IMR-90 (cell line): ENCODE measurements at regions not wholly inside any gene's neighbourhood (a gene's known extent, or its start where the extent isn't known, plus 50 kb on each side); places are given as distances from the start of the nearest gene placed in this dataset.

ENCODE experiments used
- ATAC-seq: fragments of 200-7000 bp; cut with Tn5 transposase; 2 replicates; pipeline ENCODE4 v1.9.1; 2020; ENCODE audit warnings: low read depth, mild to moderate bottlenecking, moderate library complexity
- BruUV-seq: library from RNA; stranded (reverse); fragments of 400-500 nt; replicated peaks from 2 replicates; lab custom pipeline; 2021; lab: Mats Ljungman, UMichigan
- CTCF ChIA-PET: fragments of 300-600 bp; formaldehyde crosslinking; extraction: SDS; loops from one replicate; lab custom pipeline; 2021; ENCODE audit warnings: antibody characterized with exemption; lab: Yijun Ruan, JAX
- POLR2A ChIA-PET: fragments of 300-600 bp; sonication (Branson Sonifier 250); formaldehyde crosslinking; loops from one replicate; lab custom pipeline; 2022; ENCODE audit warnings: antibody characterized with exemption; ENCODE audit not compliant: unreplicated experiment; lab: Charles Lee
- DNase-seq: peaks from one replicate; pipeline ENCODE4 v3.0.0; 2013
- H2AFZ ChIP-seq: replicated peaks from 2 replicates; pipeline ENCODE3; 2013; ENCODE audit warnings: low read length, mild to moderate bottlenecking; ENCODE audit not compliant: poor library complexity
- H2AK5ac ChIP-seq: 2 replicates; pipeline ENCODE4 v1.6.1; 2013; ENCODE audit warnings: low read depth, low read length, inconsistent platforms
- H2AK9ac ChIP-seq: replicated peaks from 2 replicates; pipeline ENCODE3; 2013; ENCODE audit warnings: mild to moderate bottlenecking, low read depth, low read length, moderate library complexity; ENCODE audit not compliant: poor library complexity
- H2BK120ac ChIP-seq: 2 replicates; pipeline ENCODE4 v1.6.1; 2013; ENCODE audit warnings: low read depth, low read length, inconsistent platforms
- H2BK15ac ChIP-seq: 3 replicates; pipeline ENCODE4 v1.6.1; 2013; ENCODE audit warnings: low read depth, low read length, inconsistent platforms
- H2BK20ac ChIP-seq: 2 replicates; pipeline ENCODE4 v1.6.1; 2013; ENCODE audit warnings: low read depth, mild to moderate bottlenecking, inconsistent platforms, low read length, moderate library complexity
- H2BK5ac ChIP-seq: 2 replicates; pipeline ENCODE4 v1.6.1; 2013; ENCODE audit warnings: mild to moderate bottlenecking, low read depth, low read length, inconsistent platforms; ENCODE audit not compliant: poor library complexity, severe bottlenecking
- H3K14ac ChIP-seq: replicated peaks from 2 replicates; pipeline ENCODE4 v1.6.1; 2013; ENCODE audit warnings: low read depth, low read length, inconsistent platforms
- H3K18ac ChIP-seq: 2 replicates; pipeline ENCODE4 v1.6.1; 2013; ENCODE audit warnings: low read depth, low read length, control low read depth
- H3K23ac ChIP-seq: 2 replicates; pipeline ENCODE4 v1.6.1; 2013; ENCODE audit warnings: low read depth, low read length, inconsistent platforms
- H3K27ac ChIP-seq: 2 replicates; pipeline ENCODE4 v1.5.1; 2013; ENCODE audit warnings: mild to moderate bottlenecking, control low read depth, low read length; ENCODE audit not compliant: insufficient read depth
- H3K27me3 ChIP-seq: 2 replicates; pipeline ENCODE4 v1.6.1; 2013; ENCODE audit warnings: low read length; ENCODE audit not compliant: control insufficient read depth, insufficient read depth
- H3K36me3 ChIP-seq: 2 replicates; pipeline ENCODE4 v1.6.1; 2013; ENCODE audit warnings: low read length, mixed read lengths; ENCODE audit not compliant: control insufficient read depth, insufficient read depth
- H3K4ac ChIP-seq: 2 replicates; pipeline ENCODE4 v1.6.1; 2013; ENCODE audit warnings: low read depth, low read length, inconsistent platforms
- H3K4me1 ChIP-seq: 2 replicates; pipeline ENCODE4 v1.6.1; 2013; ENCODE audit warnings: low read length, mixed read lengths; ENCODE audit not compliant: control insufficient read depth, insufficient read depth
- H3K4me2 ChIP-seq: 2 replicates; pipeline ENCODE4 v1.6.1; 2013; ENCODE audit warnings: low read depth, mild to moderate bottlenecking, control low read depth, low read length, moderate library complexity
- H3K4me3 ChIP-seq: 2 replicates; pipeline ENCODE4 v1.5.1; 2013; ENCODE audit warnings: low read depth, mild to moderate bottlenecking, control low read depth, low read length, moderate library complexity; ENCODE audit not compliant: insufficient read depth
- H3K56ac ChIP-seq: 2 replicates; pipeline ENCODE4 v1.6.1; 2013; ENCODE audit warnings: low read length, inconsistent platforms; ENCODE audit not compliant: insufficient read depth; ENCODE audit errors: extremely low read depth
- H3K79me1 ChIP-seq, 2 experiments: 2 replicates each; pipeline ENCODE4 v1.6.1; 2013; ENCODE audit warnings: low read length in 2 of 2, inconsistent platforms in 1 of 2, low read depth in 1 of 2
- H3K9ac ChIP-seq: 2 replicates; pipeline ENCODE4 v1.6.1; 2013; ENCODE audit warnings: low read depth, low read length, control low read depth
- H3K9me1 ChIP-seq: 2 replicates; pipeline ENCODE4 v1.6.1; 2013; ENCODE audit warnings: low read length, inconsistent platforms; ENCODE audit not compliant: insufficient read depth
- H3K9me3 ChIP-seq: 2 replicates; pipeline ENCODE4 v1.6.1; 2013; ENCODE audit warnings: low read length; ENCODE audit not compliant: control insufficient read depth, insufficient read depth
- H4K20me1 ChIP-seq: 2 replicates; pipeline ENCODE4 v1.6.1; 2013; ENCODE audit warnings: low read length, inconsistent platforms; ENCODE audit not compliant: insufficient read depth
- H4K5ac ChIP-seq: 2 replicates; pipeline ENCODE4 v1.6.1; 2013; ENCODE audit warnings: mild to moderate bottlenecking, low read depth, low read length, control low read depth
- H4K8ac ChIP-seq, 2 experiments: 2 replicates each; pipeline ENCODE4 v1.6.1; 2013; ENCODE audit warnings: low read depth in 2 of 2, low read length in 2 of 2, control low read depth in 1 of 2, inconsistent platforms in 1 of 2
- H4K91ac ChIP-seq: 2 replicates; pipeline ENCODE4 v1.6.1; 2013; ENCODE audit warnings: low read depth, low read length, inconsistent platforms; ENCODE audit not compliant: insufficient read depth
- BHLHE40 ChIP-seq: fragments of 150-350 bp; IDR thresholded peaks from 2 replicates; pipeline ENCODE4 v1.6.1; 2016; ENCODE audit warnings: mild to moderate bottlenecking, low read depth, low read length
- CHD1 ChIP-seq: IDR thresholded peaks from 2 replicates; pipeline ENCODE4 v1.6.1; 2012; ENCODE audit warnings: low read depth, low read length, improper control_type of control experiment
- FOS ChIP-seq: fragments of 150-350 bp; IDR thresholded peaks from 2 replicates; pipeline ENCODE4 v1.6.1; 2016; ENCODE audit warnings: low read depth, low read length
- MAZ ChIP-seq: IDR thresholded peaks from 2 replicates; pipeline ENCODE4 v1.6.1; 2012; ENCODE audit warnings: low read depth, mild to moderate bottlenecking, low read length, improper control_type of control experiment, moderate library complexity, borderline replicate concordance
- NFE2L2 ChIP-seq: fragments of 150-350 bp; IDR thresholded peaks from 2 replicates; pipeline ENCODE4 v1.6.1; 2016; ENCODE audit warnings: low read depth, mild to moderate bottlenecking, low read length
- RFX5 ChIP-seq: IDR thresholded peaks from 2 replicates; pipeline ENCODE4 v1.8.0; 2012; ENCODE audit warnings: low read depth, mild to moderate bottlenecking, low read length, moderate library complexity
- WGBS, 2 experiments: methylation state at CpG; one replicate each; pipeline versions ENCODE4 v1.1.5 to v1.1.7; 2013; ENCODE audit warnings: missing lambda C conversion rate in 2 of 2; ENCODE audit not compliant: insufficient read length in 1 of 2; ENCODE audit errors: extremely low coverage in 2 of 2; 5-methylcytosine and 5-hydroxymethylcytosine counted together
- dilution Hi-C: fragments of 300-500 bp; cut with HindIII; formaldehyde crosslinking; loops from one replicate; pipeline ENCODE4 v1.14.3; 2018; ENCODE audit warnings: low sequenced_read_pairs; ENCODE audit not compliant: unreplicated experiment
- in situ Hi-C: fragments of 300-500 bp; cut with MboI; formaldehyde crosslinking; loops from 3 replicates; pipeline ENCODE4 v1.14.3; 2019; ENCODE audit warnings: low sequenced_read_pairs, inconsistent platforms, mixed read lengths
- intact Hi-C: fragments of 100-400 bp; cut with micrococcal nuclease; formaldehyde crosslinking; loops from 2 replicates; pipeline ENCODE4 v1.10.0; 2022
- TF ChIP-seq, protein P1 (sequence below): fragments of 150-350 bp; IDR thresholded peaks from 2 replicates; pipeline ENCODE4 v1.6.1; 2016; ENCODE audit warnings: low read depth, mild to moderate bottlenecking, low read length, moderate library complexity, borderline replicate concordance
- TF ChIP-seq, protein P2 (sequence below): conservative IDR thresholded peaks from 2 replicates; pipeline ENCODE4 v1.5.1; 2012; ENCODE audit warnings: mild to moderate bottlenecking, low read depth, low read length, improper control_type of control experiment

DNA sequence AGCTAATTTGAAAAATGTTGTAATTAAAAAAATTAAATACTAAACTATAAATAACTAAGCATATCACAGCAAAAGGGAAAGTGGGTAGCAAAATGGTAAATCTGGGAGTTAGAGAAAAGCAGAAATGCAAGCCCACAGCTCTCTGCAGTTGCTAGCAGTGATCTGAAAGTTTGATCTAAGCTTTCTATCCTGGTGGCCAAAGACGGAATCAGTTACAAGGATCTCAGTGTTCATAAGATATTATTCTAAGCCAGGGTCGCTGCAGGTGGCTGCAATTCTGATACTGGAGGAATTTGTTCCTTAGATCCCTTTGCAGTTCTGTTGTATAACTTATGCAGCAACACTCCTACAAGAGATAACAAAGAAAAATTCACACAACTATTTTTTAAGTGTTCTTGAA, 363.7 kb downstream of the SETD4 start:
- Histone ChIP-seq H3K4me2 (no peak overlapping the region), H4K5ac (no peak overlapping the region), H2AK5ac (no peak overlapping the region), H2AK9ac (no peak overlapping the region), H4K8ac (no peak overlapping the region), H2AFZ (no peak overlapping the region), H3K4me1 (peaks cover 4% of the 10 kb centered on the region), H2BK5ac (no peak overlapping the region), H3K4ac (no peak overlapping the region), H2BK120ac (no peak overlapping the region), H3K27me3 (peaks cover 4% of the 10 kb centered on the region; the same call in 1 of the 2 replicates), H3K4me3 (no peak overlapping the region), H3K9ac (no peak overlapping the region), H4K91ac (no peak overlapping the region), H3K79me1 (no peaks in the 10 kb centered on the region), H2BK20ac (no peak overlapping the region), H3K9me3 (no peaks in the 10 kb centered on the region), H4K20me1 (no peaks in the 10 kb centered on the region), H3K23ac (no peak overlapping the region), H3K56ac (no peak overlapping the region), H3K36me3 (no peaks in the 10 kb centered on the region), H2BK15ac (no peak overlapping the region), H3K18ac (no peak overlapping the region), H3K14ac (no peak overlapping the region), H3K27ac (no peak overlapping the region), H3K9me1 (0 out of 2 replicates have a peak, but pooled peaks cover 4% of the 10 kb centered on the region)
- dilution Hi-C loops = no loop called here
- ATAC-seq = no peak
- WGBS, 2 experiments = no CpG with 5 or more reads among the region's 2 CpGs
- ChIA-PET CTCF (no interaction called here), POLR2A (interaction anchor here (0.6 kb wide), 1 partner anchor 22 kb away, joined by 3 read pairs; no protein-coding TSS in a partner anchor)
- BruUV-seq = no TSS peak
- TF ChIP-seq NFE2L2 = no peak
- TF ChIP-seq, protein P1, sequence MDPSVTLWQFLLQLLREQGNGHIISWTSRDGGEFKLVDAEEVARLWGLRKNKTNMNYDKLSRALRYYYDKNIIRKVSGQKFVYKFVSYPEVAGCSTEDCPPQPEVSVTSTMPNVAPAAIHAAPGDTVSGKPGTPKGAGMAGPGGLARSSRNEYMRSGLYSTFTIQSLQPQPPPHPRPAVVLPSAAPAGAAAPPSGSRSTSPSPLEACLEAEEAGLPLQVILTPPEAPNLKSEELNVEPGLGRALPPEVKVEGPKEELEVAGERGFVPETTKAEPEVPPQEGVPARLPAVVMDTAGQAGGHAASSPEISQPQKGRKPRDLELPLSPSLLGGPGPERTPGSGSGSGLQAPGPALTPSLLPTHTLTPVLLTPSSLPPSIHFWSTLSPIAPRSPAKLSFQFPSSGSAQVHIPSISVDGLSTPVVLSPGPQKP = no peak
- no peak for TF ChIP-seq CHD1
- no peak for TF ChIP-seq BHLHE40
- no peak for TF ChIP-seq MAZ
- TF ChIP-seq FOS = no peak
- TF ChIP-seq, protein P2, sequence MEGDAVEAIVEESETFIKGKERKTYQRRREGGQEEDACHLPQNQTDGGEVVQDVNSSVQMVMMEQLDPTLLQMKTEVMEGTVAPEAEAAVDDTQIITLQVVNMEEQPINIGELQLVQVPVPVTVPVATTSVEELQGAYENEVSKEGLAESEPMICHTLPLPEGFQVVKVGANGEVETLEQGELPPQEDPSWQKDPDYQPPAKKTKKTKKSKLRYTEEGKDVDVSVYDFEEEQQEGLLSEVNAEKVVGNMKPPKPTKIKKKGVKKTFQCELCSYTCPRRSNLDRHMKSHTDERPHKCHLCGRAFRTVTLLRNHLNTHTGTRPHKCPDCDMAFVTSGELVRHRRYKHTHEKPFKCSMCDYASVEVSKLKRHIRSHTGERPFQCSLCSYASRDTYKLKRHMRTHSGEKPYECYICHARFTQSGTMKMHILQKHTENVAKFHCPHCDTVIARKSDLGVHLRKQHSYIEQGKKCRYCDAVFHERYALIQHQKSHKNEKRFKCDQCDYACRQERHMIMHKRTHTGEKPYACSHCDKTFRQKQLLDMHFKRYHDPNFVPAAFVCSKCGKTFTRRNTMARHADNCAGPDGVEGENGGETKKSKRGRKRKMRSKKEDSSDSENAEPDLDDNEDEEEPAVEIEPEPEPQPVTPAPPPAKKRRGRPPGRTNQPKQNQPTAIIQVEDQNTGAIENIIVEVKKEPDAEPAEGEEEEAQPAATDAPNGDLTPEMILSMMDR = no peak
- TF ChIP-seq RFX5 = no peak
- in situ Hi-C loops = no loop called here
- no peak for DNase-seq
- intact Hi-C loops = no loop called here
